Left ventricle myocardium inferior (tissue), 1 donor: ENCODE measurements at regions not wholly inside any gene's neighbourhood (a gene's known extent, or its start where the extent isn't known, plus 50 kb on each side); places are given as distances from the start of the nearest gene placed in this dataset.

Source experiments
- DNase-seq: peaks from one replicate; pipeline ENCODE4 v3.0.0-alpha.2; 2020
- H3K27ac ChIP-seq: fragments of 200-600 bp; replicated peaks from 2 replicates; pipeline ENCODE4 v1.8.0; 2021
- H3K27me3 ChIP-seq: fragments of 200-600 bp; 2 replicates; pipeline ENCODE4 v1.8.0; 2021; ENCODE audit warnings: low read depth
- H3K36me3 ChIP-seq: fragments of 200-600 bp; 2 replicates; pipeline ENCODE4 v1.8.0; 2021
- H3K4me1 ChIP-seq: fragments of 200-600 bp; 2 replicates; pipeline ENCODE4 v1.8.0; 2021
- H3K4me3 ChIP-seq: fragments of 200-600 bp; 2 replicates; pipeline ENCODE4 v1.8.0; 2021; ENCODE audit warnings: mild to moderate bottlenecking, moderate library complexity
- H3K9me3 ChIP-seq: fragments of 200-600 bp; replicated peaks from 2 replicates; pipeline ENCODE4 v1.8.0; 2021
- intact Hi-C: fragments of 100-400 bp; cut with micrococcal nuclease; formaldehyde crosslinking; loops from one replicate; pipeline ENCODE4 v1.11.0; 2022
- TF ChIP-seq, protein P1 (sequence below): fragments of 200-600 bp; IDR thresholded peaks from 2 replicates; pipeline ENCODE4 v1.8.0; 2021; ENCODE audit warnings: antibody characterized with exemption, mild to moderate bottlenecking, borderline replicate concordance
- donor health status: DM: no; HTN: yes; CAD: no; lungs with severe emphysema.

DNA sequence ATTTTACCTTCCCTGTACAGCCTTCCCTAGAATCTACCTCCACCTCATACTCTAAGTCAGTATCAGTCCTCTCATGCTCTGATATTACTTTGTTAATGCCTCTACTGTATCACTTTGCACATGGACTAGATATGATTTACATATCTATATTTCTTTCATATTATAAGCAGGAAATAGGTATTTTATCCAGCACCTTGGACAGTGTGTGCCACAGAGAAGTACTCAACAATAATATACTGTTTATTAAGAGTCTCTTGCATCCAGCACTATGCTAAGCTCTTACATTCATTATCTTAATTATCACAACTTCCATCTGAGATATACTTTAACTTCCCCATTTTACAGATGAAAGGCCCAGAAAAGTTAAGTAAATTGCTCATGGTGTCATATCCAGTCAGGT is 247.9 kb upstream of the DAB1 start:
- no peak for DNase-seq
- H3K9me3 ChIP-seq, result no peaks in the 10 kb centered on the region
- intact Hi-C loops, result no loop called here
- H3K4me3 ChIP-seq, result no peak overlapping the region
- H3K27ac ChIP-seq, result no peak overlapping the region
- no peaks in the 10 kb centered on the region for H3K36me3 ChIP-seq
- no peaks in the 10 kb centered on the region for H3K4me1 ChIP-seq
- TF ChIP-seq, protein P1, sequence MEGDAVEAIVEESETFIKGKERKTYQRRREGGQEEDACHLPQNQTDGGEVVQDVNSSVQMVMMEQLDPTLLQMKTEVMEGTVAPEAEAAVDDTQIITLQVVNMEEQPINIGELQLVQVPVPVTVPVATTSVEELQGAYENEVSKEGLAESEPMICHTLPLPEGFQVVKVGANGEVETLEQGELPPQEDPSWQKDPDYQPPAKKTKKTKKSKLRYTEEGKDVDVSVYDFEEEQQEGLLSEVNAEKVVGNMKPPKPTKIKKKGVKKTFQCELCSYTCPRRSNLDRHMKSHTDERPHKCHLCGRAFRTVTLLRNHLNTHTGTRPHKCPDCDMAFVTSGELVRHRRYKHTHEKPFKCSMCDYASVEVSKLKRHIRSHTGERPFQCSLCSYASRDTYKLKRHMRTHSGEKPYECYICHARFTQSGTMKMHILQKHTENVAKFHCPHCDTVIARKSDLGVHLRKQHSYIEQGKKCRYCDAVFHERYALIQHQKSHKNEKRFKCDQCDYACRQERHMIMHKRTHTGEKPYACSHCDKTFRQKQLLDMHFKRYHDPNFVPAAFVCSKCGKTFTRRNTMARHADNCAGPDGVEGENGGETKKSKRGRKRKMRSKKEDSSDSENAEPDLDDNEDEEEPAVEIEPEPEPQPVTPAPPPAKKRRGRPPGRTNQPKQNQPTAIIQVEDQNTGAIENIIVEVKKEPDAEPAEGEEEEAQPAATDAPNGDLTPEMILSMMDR, result no peak
- H3K27me3 ChIP-seq, result no peaks in the 10 kb centered on the region

DNA sequence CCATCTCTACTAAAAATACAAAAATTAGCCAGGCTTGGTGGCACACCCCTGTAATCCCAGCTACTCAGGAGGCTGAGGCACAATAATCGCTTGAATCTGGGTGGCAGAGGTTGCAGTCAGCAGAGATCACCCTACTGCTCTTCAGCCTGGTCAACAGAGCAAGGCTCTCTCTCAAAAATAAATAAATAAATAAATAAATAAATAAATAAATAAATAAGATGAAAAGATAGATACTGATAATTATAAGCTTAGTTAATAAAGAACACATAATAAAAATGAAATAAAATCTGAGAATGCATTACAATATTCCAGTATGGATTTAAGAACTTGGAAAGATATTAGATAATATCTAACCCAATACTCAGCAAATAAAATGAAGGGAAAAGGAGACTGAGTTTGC is 235.9 kb upstream of the DAB1 start:
- Histone ChIP-seq H3K4me1 (no peaks in the 10 kb centered on the region), H3K9me3 (peaks cover 5% of the 10 kb centered on the region), H3K27me3 (no peaks in the 10 kb centered on the region), H3K4me3 (no peak overlapping the region), H3K27ac (no peak overlapping the region), H3K36me3 (no peaks in the 10 kb centered on the region)
- DNase-seq, result no peak
- TF ChIP-seq, protein P1, result no peak
- intact Hi-C loops, result no loop called here

DNA sequence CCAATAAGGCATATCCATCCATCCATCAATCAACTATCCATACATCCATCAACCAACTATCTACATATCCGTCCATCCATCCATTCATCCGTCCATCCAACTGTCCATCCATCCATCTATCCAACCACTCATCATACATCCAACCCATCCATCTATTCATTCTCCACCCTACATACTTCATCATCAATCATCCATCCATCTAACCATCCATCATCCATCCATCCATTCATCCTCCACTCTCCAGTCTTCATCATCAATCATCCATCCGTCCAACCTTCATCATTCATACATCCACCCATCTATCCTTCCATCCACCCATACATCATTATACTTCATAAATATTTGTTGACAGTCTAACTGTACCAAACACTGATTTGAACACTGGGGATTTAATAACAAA is 231.3 kb upstream of the DAB1 start:
- intact Hi-C loops, result no loop called here
- TF ChIP-seq, protein P1, result no peak
- no peaks in the 10 kb centered on the region for H3K4me1 ChIP-seq
- H3K9me3 ChIP-seq, result peaks cover 8% of the 10 kb centered on the region
- H3K27ac ChIP-seq, result no peak overlapping the region
- H3K4me3 ChIP-seq, result no peak overlapping the region
- no peaks in the 10 kb centered on the region for H3K36me3 ChIP-seq
- H3K27me3 ChIP-seq, result no peaks in the 10 kb centered on the region
- DNase-seq, result no peak

DNA sequence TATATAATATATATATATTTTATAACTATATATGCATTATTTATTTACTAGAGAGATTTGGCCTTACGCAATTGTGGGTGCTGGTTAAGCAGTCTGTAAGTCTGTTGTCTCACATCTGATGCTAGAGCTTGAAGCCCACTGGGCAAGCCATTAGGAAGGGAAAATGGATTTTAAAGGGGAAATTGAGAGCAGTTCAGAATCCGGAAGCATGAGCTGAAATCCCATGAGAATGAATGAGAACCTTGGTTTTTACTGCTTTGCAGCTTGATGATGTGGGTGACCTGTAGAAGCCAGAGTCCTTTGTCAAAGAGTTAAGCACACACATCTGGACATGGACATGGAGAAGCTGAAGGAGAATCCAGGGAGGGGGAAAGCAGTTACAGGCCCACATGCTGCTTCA is 220.8 kb upstream of the DAB1 start:
- no peak for DNase-seq
- H3K9me3 ChIP-seq, result no peaks in the 10 kb centered on the region

DNA sequence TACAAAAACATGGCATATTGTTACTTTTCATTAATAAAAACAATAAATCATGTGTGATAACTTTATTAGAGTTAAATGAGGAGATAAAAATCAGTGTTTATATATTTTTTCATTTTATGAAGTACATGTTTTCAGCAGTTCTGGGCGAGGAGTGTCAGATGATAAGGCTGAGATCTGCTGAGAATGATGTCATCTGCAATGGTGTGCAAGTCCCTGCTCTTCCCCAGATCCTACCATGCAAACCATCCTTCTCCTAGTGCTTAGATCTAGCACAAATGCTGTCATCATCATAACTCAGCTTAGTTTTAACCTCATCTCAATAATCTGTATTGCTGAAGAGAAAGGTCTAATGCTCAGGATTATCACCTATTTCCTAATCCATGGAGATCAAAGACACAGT is 214.4 kb upstream of the DAB1 start:
- H3K27ac ChIP-seq, result no peak overlapping the region

More for the DNA sequence above, 220.8 kb upstream of the DAB1 start:
- Histone ChIP-seq H3K36me3 (no peaks in the 10 kb centered on the region), H3K27me3 (peaks cover 4% of the 10 kb centered on the region), H3K4me1 (no peaks in the 10 kb centered on the region), H3K4me3 (no peak overlapping the region), H3K27ac (no peak overlapping the region)
- TF ChIP-seq, protein P1, result no peak
- intact Hi-C loops, result no loop called here

More for the DNA sequence above, 214.4 kb upstream of the DAB1 start:
- TF ChIP-seq, protein P1, result no peak
- peaks cover 4% of the 10 kb centered on the region for H3K27me3 ChIP-seq
- no peaks in the 10 kb centered on the region for H3K4me1 ChIP-seq
- no peak overlapping the region for H3K4me3 ChIP-seq
- no peak for DNase-seq
- intact Hi-C loops, result no loop called here
- H3K36me3 ChIP-seq, result no peaks in the 10 kb centered on the region
- H3K9me3 ChIP-seq, result no peaks in the 10 kb centered on the region
